GM19238 (cell line): ENCODE measurements at regions not wholly inside any gene's neighbourhood (a gene's known extent, or its start where the extent isn't known, plus 50 kb on each side); places are given as distances from the start of the nearest gene placed in this dataset.

Source experiments
- DNase-seq: peaks from one replicate; pipeline ENCODE4 v3.0.0; 2011; ENCODE audit warnings: low spot score; ENCODE audit not compliant: insufficient read length

- DNase-seq, result no peak
Observed at GRCh38 chr17:34712481-34713195, 133.3 kb downstream of the TMEM132E start.

- no peak for DNase-seq
Observed at GRCh38 chr17:34711646-34712045, 132.3 kb downstream of the TMEM132E start.

- no peak for DNase-seq
Observed at GRCh38 chr17:34710226-34710625, 130.8 kb downstream of the TMEM132E start.

GRCh38 chr17:34709158-34709754, 129.9 kb downstream of the TMEM132E start:
- DNase-seq, result no peak

- DNase-seq, result no peak
Observed at GRCh38 chr17:34706029-34706428, 126.6 kb downstream of the TMEM132E start.

- DNase-seq, result no peak
Observed at GRCh38 chr17:34703533-34703932, 124.2 kb downstream of the TMEM132E start.

- DNase-seq, result no peak
Observed at GRCh38 chr17:34699181-34699580, 119.8 kb downstream of the TMEM132E start.

- DNase-seq, result no peak
Observed at GRCh38 chr17:34692920-34693319, 113.5 kb downstream of the TMEM132E start.
